B cell (primary cell): ENCODE measurements at regions not wholly inside any gene's neighbourhood (a gene's known extent, or its start where the extent isn't known, plus 50 kb on each side); places are given as distances from the start of the nearest gene placed in this dataset.

ENCODE experiments used
- ATAC-seq: fragments of 200-7000 bp; cut with Tn5 transposase; one replicate; pipeline ENCODE4 v1.10.0; 2021; ENCODE audit warnings: low read depth, mild to moderate bottlenecking, moderate number of reproducible peaks, moderate library complexity
- CTCF ChIA-PET: fragments of 350-600 bp; sonication (Branson Sonifier 250); formaldehyde crosslinking; loops from one replicate; lab custom pipeline; 2021; ENCODE audit warnings: antibody characterized with exemption, inconsistent platforms; lab: Charles Lee
- POLR2A ChIA-PET: fragments of 350-600 bp; sonication (Branson Sonifier 250); formaldehyde crosslinking; loops from one replicate; lab custom pipeline; 2021; ENCODE audit warnings: antibody characterized with exemption; lab: Charles Lee
- DNase-seq: peaks from one replicate; pipeline ENCODE4 v3.0.0; 2013
- H2AFZ ChIP-seq: 2 replicates; pipeline ENCODE4 v1.6.1; 2012; ENCODE audit warnings: mild to moderate bottlenecking, low read depth, low read length; ENCODE audit not compliant: insufficient read depth, poor library complexity, severe bottlenecking
- H3K27ac ChIP-seq, 2 donors: 1 replicate in 1 of 2; 2 replicates in 1 of 2; pipeline ENCODE4 v1.5.1; 2012 to 2013; ENCODE audit warnings: low read length in 2 of 2, mild to moderate bottlenecking in 2 of 2, moderate library complexity in 1 of 2
- H3K27me3 ChIP-seq, 4 experiments: fragments of 200-600 bp in 1 of 4; sonication (generic) in 1 of 4; replicated peaks in 1 of 4; 1 replicate in 2 of 4; 2 replicates in 2 of 4; pipeline versions ENCODE4 v1.6.1 to v1.7.0; 2013 to 2016; ENCODE audit warnings: low read length in 3 of 4, mild to moderate bottlenecking in 2 of 4, mixed read lengths in 1 of 4, moderate library complexity in 1 of 4; ENCODE audit not compliant: insufficient read depth in 4 of 4, control insufficient read depth in 3 of 4; ENCODE audit errors: control extremely low read depth in 1 of 4
- H3K36me3 ChIP-seq, 2 experiments: replicated peaks in 1 of 2; 1 replicate in 1 of 2; 2 replicates in 1 of 2; pipeline versions ENCODE4 v1.6.1 to v1.7.1; 2013; ENCODE audit warnings: low read length in 1 of 2; ENCODE audit not compliant: insufficient read depth in 2 of 2, control insufficient read depth in 1 of 2; ENCODE audit errors: control extremely low read depth in 1 of 2, extremely low read depth in 1 of 2
- H3K4me1 ChIP-seq, 2 donors: fragments of 200-600 bp in 1 of 2; sonication (generic) in 1 of 2; 1 replicate in 1 of 2; 2 replicates in 1 of 2; pipeline versions ENCODE4 v1.5.1 to v1.6.1; 2013 to 2017; ENCODE audit warnings: low read length in 2 of 2; ENCODE audit not compliant: control insufficient read depth in 2 of 2, insufficient read depth in 2 of 2
- H3K4me2 ChIP-seq: replicated peaks from 2 replicates; pipeline ENCODE3; 2012; ENCODE audit warnings: mild to moderate bottlenecking, low read depth, low read length; ENCODE audit not compliant: poor library complexity, severe bottlenecking
- H3K4me3 ChIP-seq, 5 experiments: fragments of 200-600 bp in 1 of 5; sonication (generic) in 1 of 5; 1 replicate in 3 of 5; 2 replicates in 2 of 5; pipeline versions ENCODE4 v1.5.1 to v1.7.0; 2011 to 2016; ENCODE audit warnings: low read length in 4 of 5, mild to moderate bottlenecking in 4 of 5, low read depth in 2 of 5, control low read depth in 1 of 5, moderate library complexity in 1 of 5; ENCODE audit not compliant: insufficient read depth in 1 of 5; ENCODE audit errors: control extremely low read depth in 1 of 5, extremely low read depth in 1 of 5
- H3K79me2 ChIP-seq: fragments of 200-600 bp; sonication (generic); one replicate; pipeline ENCODE4 v1.6.0; 2016; ENCODE audit warnings: low read length; ENCODE audit not compliant: control insufficient read depth, insufficient read depth
- H3K9ac ChIP-seq: fragments of 200-600 bp; sonication (generic); 2 replicates; pipeline ENCODE4 v1.6.1; 2017; ENCODE audit warnings: mild to moderate bottlenecking, low read length, moderate library complexity
- H3K9me3 ChIP-seq, 3 donors: one replicate each; pipeline versions ENCODE4 v1.6.1 to v1.7.1; 2013; ENCODE audit warnings: low read length in 2 of 3; ENCODE audit not compliant: control insufficient read depth in 2 of 3, insufficient read depth in 1 of 3; ENCODE audit errors: control extremely low read depth in 1 of 3
- H4K20me1 ChIP-seq: 2 replicates; pipeline ENCODE4 v1.6.0; 2012; ENCODE audit warnings: mild to moderate bottlenecking, low read length; ENCODE audit not compliant: insufficient read depth, control insufficient read depth, poor library complexity, severe bottlenecking
- H3K27ac Mint-ChIP-seq: one replicate; pipeline ENCODE4 v1.8.0; 2021; ENCODE audit warnings: mixed read lengths
- H3K27me3 Mint-ChIP-seq: one replicate; pipeline ENCODE4 v1.8.0; 2021; ENCODE audit warnings: mixed read lengths
- H3K4me1 Mint-ChIP-seq: one replicate; pipeline ENCODE4 v1.8.0; 2021; ENCODE audit warnings: mixed read lengths
- H3K4me3 Mint-ChIP-seq: one replicate; pipeline ENCODE4 v1.8.0; 2021; ENCODE audit warnings: mixed read lengths
- H3K9me3 Mint-ChIP-seq: one replicate; pipeline ENCODE4 v1.8.0; 2022; ENCODE audit warnings: mixed read lengths; ENCODE audit not compliant: insufficient read depth
- CTCF ChIP-seq: fragments of 200-600 bp; IDR thresholded peaks from one replicate; pipeline ENCODE4 v1.8.0; 2022; ENCODE audit warnings: antibody characterized with exemption, mild to moderate bottlenecking
- EZH2 ChIP-seq: IDR thresholded peaks from 2 replicates; pipeline ENCODE4 v1.6.1; 2012; ENCODE audit warnings: borderline replicate concordance, low read depth, mild to moderate bottlenecking, moderate library complexity, low read length; ENCODE audit not compliant: insufficient read depth, poor library complexity, severe bottlenecking
- WGBS: methylation state at CpG from one replicate; pipeline ENCODE4 v1.1.5; 2013; ENCODE audit warnings: missing lambda C conversion rate; ENCODE audit not compliant: insufficient coverage; 5-methylcytosine and 5-hydroxymethylcytosine counted together
- intact Hi-C: fragments of 100-400 bp; cut with micrococcal nuclease; formaldehyde crosslinking; loops from one replicate; pipeline ENCODE4 v1.10.0; 2022

GRCh38 chr1:218982482-218982881 lies 191.2 kb upstream of the LYPLAL1 start:
- Mint-ChIP-seq H3K4me3 (no peak overlapping the region), H3K9me3 (no peaks in the 10 kb centered on the region), H3K4me1 (no peaks in the 10 kb centered on the region), H3K27me3 (no peaks in the 10 kb centered on the region), H3K27ac (no peak overlapping the region)
- Histone ChIP-seq H2AFZ (no peak overlapping the region), H3K27me3 (no peaks in the 10 kb centered on the region), H3K4me2 (no peak overlapping the region), H3K9me3 (peaks cover 0 to 6% (median 0%) of the 10 kb centered on the region in 3 donors), H4K20me1 (no peaks in the 10 kb centered on the region), H3K4me1 (no peaks in the 10 kb centered on the region), H3K4me3 (no peak overlapping the region), H3K27ac (no peak overlapping the region), H3K36me3 (no peaks in the 10 kb centered on the region), H3K9ac (no peak overlapping the region), H3K79me2 (no peaks in the 10 kb centered on the region)
- CTCF ChIA-PET: no interaction called here
- no peak for ATAC-seq
- POLR2A ChIA-PET: no interaction called here
- TF ChIP-seq CTCF: no peak
- TF ChIP-seq EZH2: no peak
- DNase-seq: no peak
- WGBS: 89% methylated on average over 1 of the region's 6 CpGs
- intact Hi-C loops: no loop called here

- H3K36me3 ChIP-seq: no peaks in the 10 kb centered on the region
- no peak overlapping the region for H3K4me3 ChIP-seq
- no peak overlapping the region for H3K27ac ChIP-seq
- Mint-ChIP-seq H3K27ac (no peak overlapping the region), H3K27me3 (no peaks in the 10 kb centered on the region), H3K9me3 (no peaks in the 10 kb centered on the region), H3K4me1 (no peaks in the 10 kb centered on the region), H3K4me3 (no peak overlapping the region)
- no peak overlapping the region for H3K9ac ChIP-seq
- no peak overlapping the region for H3K4me2 ChIP-seq
- no peaks in the 10 kb centered on the region for H3K27me3 ChIP-seq
- POLR2A ChIA-PET: no interaction called here
- DNase-seq (no peak), ATAC-seq (no peak)
- H3K4me1 ChIP-seq: no peaks in the 10 kb centered on the region
- H2AFZ ChIP-seq: no peak overlapping the region
- TF ChIP-seq EZH2 (no peak), CTCF (no peak)
- peaks cover 0 to 6% (median 0%) of the 10 kb centered on the region in 3 donors for H3K9me3 ChIP-seq
- WGBS: 93% methylated on average over 9 of the region's 9 CpGs
- intact Hi-C loops: no loop called here
- no peaks in the 10 kb centered on the region for H4K20me1 ChIP-seq
- CTCF ChIA-PET: no interaction called here
- H3K79me2 ChIP-seq: no peaks in the 10 kb centered on the region
Measured at GRCh38 chr1:218983433-218983832, 190.2 kb upstream of the LYPLAL1 start.
